ENCODE measurements at regions not wholly inside any gene's neighbourhood (a gene's known extent, or its start where the extent isn't known, plus 50 kb on each side); places are given as distances from the start of the nearest gene placed in this dataset.

DNA sequence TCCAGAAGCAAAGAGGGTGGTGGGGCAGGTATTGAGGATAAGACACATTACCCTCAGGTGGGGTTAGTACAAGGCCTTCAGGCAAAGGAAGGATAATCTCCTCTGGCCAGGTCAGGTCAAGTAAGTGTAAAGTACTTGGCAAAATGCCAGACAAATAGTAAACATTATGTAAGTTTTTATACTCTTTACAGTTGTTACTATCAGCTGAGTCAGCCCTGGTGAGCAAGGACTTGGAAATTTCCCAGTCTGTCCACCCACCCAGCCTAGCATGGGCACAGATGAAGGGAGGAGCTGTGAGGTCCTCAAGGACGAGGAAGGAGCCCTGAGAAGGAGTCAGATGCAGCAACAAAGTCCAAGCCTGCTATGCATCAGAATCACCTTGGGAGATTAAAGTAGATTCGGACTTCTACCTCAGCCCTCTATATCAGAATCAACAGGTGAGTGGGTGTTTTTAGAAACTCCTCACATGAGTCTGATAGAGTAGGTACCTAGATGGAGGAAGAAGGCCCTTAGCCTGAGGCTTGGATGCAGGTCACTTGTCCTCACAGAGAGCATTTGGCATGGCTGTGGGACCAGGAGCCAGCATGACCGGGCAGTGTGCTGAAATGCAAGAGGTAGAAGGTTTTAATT, 50.2 kb upstream of the BARX1 start:
- Mint-ChIP-seq H3K36me3 (no peaks in the 10 kb centered on the region), H3K27me3 (ENCODE audit: low read depth) (no peaks in the 10 kb centered on the region; the same call in 1 of the 2 replicates), H3K9me3 (no peaks in the 10 kb centered on the region), H3K4me1 (0 out of 2 replicates have a peak, but pooled peaks cover 2% of the 10 kb centered on the region), H3K4me3 (no peak overlapping the region), H3K27ac (no peak overlapping the region)
- DNase-seq (ENCODE audit: low spot score) (no peak), ATAC-seq (no peak)
- CTCF ChIA-PET: interaction anchor here (0.5 to 5.3 kb wide), 5 partner anchors 9 to 208 kb away, joined by 3 to 56 read pairs (median 5); no protein-coding TSS in a partner anchor
- no peak for TF ChIP-seq ETV6 (CRISPR knock-in tag; IDR thresholded peaks at IDR 0.05)
- POLR2A ChIA-PET: no interaction called here

Data from WTC11 (cell line).